ENCODE measurements at regions not wholly inside any gene's neighbourhood (a gene's known extent, or its start where the extent isn't known, plus 50 kb on each side); places are given as distances from the start of the nearest gene placed in this dataset.

GRCh38 chr15:94924971-94925598 is 693.7 kb downstream of the MCTP2 start:
- DNase-seq, result no peak

- DNase-seq, result no peak
Measured at GRCh38 chr15:94925680-94926079, 694.3 kb downstream of the MCTP2 start.

- DNase-seq, result no peak
Measured at GRCh38 chr15:94927003-94927402, 695.6 kb downstream of the MCTP2 start.

GRCh38 chr15:94929282-94929681 is 697.9 kb downstream of the MCTP2 start:
- no peak for DNase-seq

GRCh38 chr15:94930441-94930840 is 699.1 kb downstream of the MCTP2 start:
- DNase-seq, result no peak

GRCh38 chr15:94930960-94931359 is 699.6 kb downstream of the MCTP2 start:
- DNase-seq, result no peak

GRCh38 chr15:94934440-94934839 is 703.1 kb downstream of the MCTP2 start:
- no peak for DNase-seq

GRCh38 chr15:94937242-94937641 is 705.9 kb downstream of the MCTP2 start:
- no peak for DNase-seq

GRCh38 chr15:94943888-94944287 is 712.5 kb downstream of the MCTP2 start:
- DNase-seq, result no peak

GRCh38 chr15:94951538-94951937 is 720.2 kb downstream of the MCTP2 start:
- no peak for DNase-seq

- DNase-seq, result no peak
Measured at GRCh38 chr15:94963953-94964352, 732.6 kb downstream of the MCTP2 start.

GRCh38 chr15:94965593-94965992 is 734.2 kb downstream of the MCTP2 start:
- DNase-seq, result no peak

GRCh38 chr15:94968133-94968532 is 736.8 kb downstream of the MCTP2 start:
- no peak for DNase-seq

GRCh38 chr15:94970096-94970495 is 738.7 kb downstream of the MCTP2 start:
- DNase-seq, result no peak

GRCh38 chr15:94970802-94971201 is 739.4 kb downstream of the MCTP2 start:
- no peak for DNase-seq

GRCh38 chr15:94972314-94972713 is 741.0 kb downstream of the MCTP2 start:
- no peak for DNase-seq

GRCh38 chr15:94987085-94987484 is 755.7 kb downstream of the MCTP2 start:
- no peak for DNase-seq

- DNase-seq, result no peak
Measured at GRCh38 chr15:94991718-94992117, 760.4 kb downstream of the MCTP2 start.

- DNase-seq, result no peak
Measured at GRCh38 chr15:95009635-95010034, 778.3 kb downstream of the MCTP2 start.

GRCh38 chr15:95013381-95013780 is 782.0 kb downstream of the MCTP2 start:
- DNase-seq, result no peak

GRCh38 chr15:95016511-95017229 is 785.3 kb downstream of the MCTP2 start:
- no peak for DNase-seq

GRCh38 chr15:95017666-95018328 is 786.4 kb downstream of the MCTP2 start:
- DNase-seq, result no peak

GRCh38 chr15:95018888-95019545 is 787.7 kb downstream of the MCTP2 start:
- no peak for DNase-seq

GRCh38 chr15:95019907-95020306 is 788.5 kb downstream of the MCTP2 start:
- no peak for DNase-seq
